ENCODE measurements at regions not wholly inside any gene's neighbourhood (a gene's known extent, or its start where the extent isn't known, plus 50 kb on each side); places are given as distances from the start of the nearest gene placed in this dataset.

DNA sequence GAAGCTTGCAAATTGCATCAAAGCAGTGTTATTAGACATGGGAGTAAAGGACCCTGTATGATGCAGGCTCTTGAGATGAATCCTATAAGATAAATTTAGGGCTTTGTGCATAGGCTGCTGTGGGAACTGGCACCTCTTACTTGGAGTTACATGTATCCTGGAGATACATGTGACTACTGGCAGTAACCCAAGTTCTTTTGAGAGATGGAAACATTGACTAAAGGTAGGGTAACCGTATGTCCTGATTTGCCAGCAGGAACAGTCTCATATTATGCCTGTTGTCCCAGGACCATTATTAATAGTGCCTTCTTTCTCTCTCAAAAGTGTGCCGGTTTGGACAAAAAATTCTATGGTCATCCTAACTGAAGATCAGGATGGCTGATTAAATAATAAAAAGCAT is 195.4 kb downstream of the LACC1 start:
- TF ChIP-seq POLR2A (IDR thresholded peaks at IDR 0.05) = no peak
- TF ChIP-seq EP300 (IDR thresholded peaks at IDR 0.05) = no peak

Measured in sigmoid colon (tissue), 4 donors.